Loucy (cell line): ENCODE measurements at regions not wholly inside any gene's neighbourhood (a gene's known extent, or its start where the extent isn't known, plus 50 kb on each side); places are given as distances from the start of the nearest gene placed in this dataset.

Source experiments
- H2AFZ ChIP-seq: fragments of 200-600 bp; sonication (generic); 2 replicates; pipeline ENCODE4 v1.6.0; 2016; ENCODE audit warnings: antibody characterized with exemption, mild to moderate bottlenecking, low read length, moderate library complexity
- H3F3A ChIP-seq: fragments of 200-600 bp; 2 replicates; pipeline ENCODE4 v1.6.0; 2016; ENCODE audit warnings: antibody characterized with exemption, low read depth, mild to moderate bottlenecking
- H3K27me3 ChIP-seq: fragments of 200-600 bp; sonication (generic); 2 replicates; pipeline ENCODE4 v1.6.1; 2014; ENCODE audit warnings: low read length, mild to moderate bottlenecking; ENCODE audit not compliant: insufficient read depth, poor library complexity, severe bottlenecking
- H3K36me3 ChIP-seq: fragments of 200-600 bp; sonication (generic); 2 replicates; pipeline ENCODE4 v1.6.1; 2016; ENCODE audit warnings: low read length; ENCODE audit not compliant: insufficient read depth
- H3K4me1 ChIP-seq: fragments of 200-600 bp; sonication (generic); 2 replicates; pipeline ENCODE4 v1.5.1; 2014; ENCODE audit warnings: low read length, mild to moderate bottlenecking; ENCODE audit not compliant: insufficient read depth, poor library complexity, severe bottlenecking
- H3K4me2 ChIP-seq: fragments of 200-600 bp; sonication (generic); 2 replicates; pipeline ENCODE4 v1.6.0; 2014; ENCODE audit warnings: antibody characterized with exemption, low read length, low read depth, mild to moderate bottlenecking; ENCODE audit not compliant: poor library complexity, severe bottlenecking
- H3K4me3 ChIP-seq: fragments of 200-600 bp; sonication (generic); 2 replicates; pipeline ENCODE4 v1.5.1; 2014; ENCODE audit warnings: low read length, mild to moderate bottlenecking, mixed read lengths; ENCODE audit not compliant: poor library complexity, severe bottlenecking
- H3K79me2 ChIP-seq: fragments of 200-600 bp; sonication (generic); 2 replicates; pipeline ENCODE4 v1.6.1; 2014; ENCODE audit warnings: low read length; ENCODE audit not compliant: insufficient read depth
- H3K9ac ChIP-seq: fragments of 200-600 bp; sonication (generic); 2 replicates; pipeline ENCODE4 v1.6.0; 2014; ENCODE audit warnings: mild to moderate bottlenecking, low read depth, low read length, moderate library complexity; ENCODE audit not compliant: poor library complexity, severe bottlenecking
- H3K9me2 ChIP-seq: fragments of 200-600 bp; sonication (generic); replicated peaks from 2 replicates; pipeline ENCODE4 v1.6.1; 2016; ENCODE audit warnings: low read depth, low read length, mixed read lengths
- H3K9me3 ChIP-seq: fragments of 200-600 bp; sonication (generic); 2 replicates; pipeline ENCODE4 v1.6.1; 2014; ENCODE audit warnings: mild to moderate bottlenecking, antibody characterized with exemption, low read length, low read depth; ENCODE audit not compliant: insufficient read depth
- H4K20me1 ChIP-seq: fragments of 200-600 bp; sonication (generic); 2 replicates; pipeline ENCODE4 v1.6.0; 2014; ENCODE audit warnings: antibody characterized with exemption, low read length, mild to moderate bottlenecking; ENCODE audit not compliant: insufficient read depth, poor library complexity, severe bottlenecking
- EZH2phosphoT487 ChIP-seq: fragments of 200-600 bp; IDR thresholded peaks from 2 replicates; pipeline ENCODE4 v1.6.1; 2018; ENCODE audit warnings: antibody characterized with exemption, mild to moderate bottlenecking, moderate library complexity, borderline replicate concordance
- TF ChIP-seq, protein P1 (sequence below): fragments of 200-600 bp; sonication (generic); conservative IDR thresholded peaks from 2 replicates; pipeline ENCODE4 v1.5.1; 2014; ENCODE audit warnings: mild to moderate bottlenecking, antibody characterized with exemption, low read length

DNA sequence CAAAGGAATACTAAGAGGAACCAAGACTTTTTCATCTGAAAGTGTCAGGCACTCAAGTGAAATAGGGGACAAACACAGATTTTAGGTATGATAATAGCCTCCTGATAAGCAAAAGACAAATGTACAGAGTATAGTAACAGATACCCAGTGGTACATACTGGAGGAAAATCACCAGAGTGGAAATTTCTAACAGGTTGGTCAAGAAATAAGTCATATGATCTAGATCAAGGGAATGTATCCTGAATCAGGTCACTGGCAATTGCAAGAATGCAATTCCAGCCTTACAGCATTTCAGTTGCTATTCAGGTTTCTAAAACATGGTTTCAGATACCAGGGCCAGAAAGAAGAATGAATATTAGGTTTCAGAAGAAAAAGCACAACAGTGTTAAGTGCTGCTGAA lies 82.2 kb upstream of the SLCO6A1 start:
- TF ChIP-seq, protein P1, sequence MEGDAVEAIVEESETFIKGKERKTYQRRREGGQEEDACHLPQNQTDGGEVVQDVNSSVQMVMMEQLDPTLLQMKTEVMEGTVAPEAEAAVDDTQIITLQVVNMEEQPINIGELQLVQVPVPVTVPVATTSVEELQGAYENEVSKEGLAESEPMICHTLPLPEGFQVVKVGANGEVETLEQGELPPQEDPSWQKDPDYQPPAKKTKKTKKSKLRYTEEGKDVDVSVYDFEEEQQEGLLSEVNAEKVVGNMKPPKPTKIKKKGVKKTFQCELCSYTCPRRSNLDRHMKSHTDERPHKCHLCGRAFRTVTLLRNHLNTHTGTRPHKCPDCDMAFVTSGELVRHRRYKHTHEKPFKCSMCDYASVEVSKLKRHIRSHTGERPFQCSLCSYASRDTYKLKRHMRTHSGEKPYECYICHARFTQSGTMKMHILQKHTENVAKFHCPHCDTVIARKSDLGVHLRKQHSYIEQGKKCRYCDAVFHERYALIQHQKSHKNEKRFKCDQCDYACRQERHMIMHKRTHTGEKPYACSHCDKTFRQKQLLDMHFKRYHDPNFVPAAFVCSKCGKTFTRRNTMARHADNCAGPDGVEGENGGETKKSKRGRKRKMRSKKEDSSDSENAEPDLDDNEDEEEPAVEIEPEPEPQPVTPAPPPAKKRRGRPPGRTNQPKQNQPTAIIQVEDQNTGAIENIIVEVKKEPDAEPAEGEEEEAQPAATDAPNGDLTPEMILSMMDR = no peak
- H3K4me3 ChIP-seq = no peak overlapping the region
- no peaks in the 10 kb centered on the region for H3K79me2 ChIP-seq
- H3K4me1 ChIP-seq = no peaks in the 10 kb centered on the region
- H3K9me2 ChIP-seq = no peaks in the 10 kb centered on the region
- no peak overlapping the region for H3K9ac ChIP-seq
- H3K27me3 ChIP-seq = no peaks in the 10 kb centered on the region
- H3F3A ChIP-seq = no peaks in the 10 kb centered on the region
- H4K20me1 ChIP-seq = no peaks in the 10 kb centered on the region
- no peaks in the 10 kb centered on the region for H3K9me3 ChIP-seq
- no peaks in the 10 kb centered on the region for H3K36me3 ChIP-seq
- no peak overlapping the region for H3K4me2 ChIP-seq
- no peak overlapping the region for H2AFZ ChIP-seq

DNA sequence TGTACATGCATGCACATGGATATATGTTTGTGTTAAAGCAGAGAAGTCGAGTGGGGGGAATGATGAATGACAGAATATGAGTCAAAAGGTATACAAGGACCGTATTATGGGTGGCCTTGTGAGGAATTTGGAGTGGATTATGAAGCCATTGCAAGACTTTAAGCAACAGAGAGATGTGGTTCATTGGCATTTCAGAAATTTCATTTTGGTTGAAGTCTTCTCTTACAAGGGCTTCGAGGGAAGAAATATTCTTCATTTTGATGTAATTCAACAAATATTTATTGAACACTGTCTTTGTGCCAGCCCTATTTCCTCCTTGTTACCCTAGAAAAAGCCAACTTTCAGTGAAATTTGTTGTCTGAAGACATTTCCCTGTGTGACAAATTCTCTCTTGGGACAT lies 83.9 kb upstream of the SLCO6A1 start:
- Histone ChIP-seq H3K4me3 (no peak overlapping the region), H3K9me3 (no peaks in the 10 kb centered on the region), H3K9ac (no peak overlapping the region), H3K9me2 (no peaks in the 10 kb centered on the region), H3F3A (no peaks in the 10 kb centered on the region), H3K4me1 (no peaks in the 10 kb centered on the region), H4K20me1 (no peaks in the 10 kb centered on the region), H3K36me3 (no peaks in the 10 kb centered on the region), H3K79me2 (no peaks in the 10 kb centered on the region), H3K4me2 (no peak overlapping the region), H3K27me3 (no peaks in the 10 kb centered on the region), H2AFZ (no peak overlapping the region)
- TF ChIP-seq EZH2phosphoT487 = no peak
- TF ChIP-seq, protein P1 = no peak

DNA sequence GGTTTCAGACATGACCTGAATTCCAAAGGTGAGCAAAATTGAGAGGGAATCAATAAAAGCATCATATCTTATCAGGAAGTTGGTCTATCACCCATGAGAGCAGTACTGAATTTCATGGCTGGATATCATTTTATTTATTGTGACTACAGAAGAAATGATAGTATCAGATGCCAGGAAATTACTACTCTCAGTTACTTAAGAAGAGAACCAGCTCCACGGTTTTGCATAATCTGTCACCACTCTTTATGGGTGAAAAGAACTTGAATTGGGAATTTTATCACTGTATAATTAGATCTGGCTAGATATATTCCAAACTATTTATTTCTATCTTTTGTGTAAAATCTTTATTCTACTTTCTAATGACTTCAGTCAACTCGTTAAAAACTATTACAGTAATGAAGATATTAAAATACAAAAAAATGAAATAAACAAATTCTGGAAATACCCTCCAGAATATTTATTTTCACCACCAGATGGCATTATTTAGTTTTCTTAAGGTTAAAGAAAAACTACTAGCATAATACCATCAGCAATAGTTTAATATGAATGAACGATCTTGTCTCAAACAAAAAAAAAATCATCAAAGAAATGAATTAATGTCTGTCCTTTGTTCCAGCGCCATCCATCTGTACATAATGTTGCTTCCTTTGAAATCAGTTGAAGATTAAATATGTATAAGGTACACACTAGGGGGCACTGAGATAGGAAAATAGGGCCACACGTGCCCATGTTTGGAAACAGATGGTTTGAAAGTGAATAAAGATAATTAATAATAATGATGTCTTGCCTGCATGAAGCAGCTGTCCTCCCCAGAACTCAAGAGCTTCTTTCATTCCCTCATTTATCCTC lies 84.7 kb upstream of the SLCO6A1 start:
- Histone ChIP-seq H4K20me1 (no peaks in the 10 kb centered on the region), H3K27me3 (no peaks in the 10 kb centered on the region), H3K4me3 (no peak overlapping the region), H3F3A (no peaks in the 10 kb centered on the region), H3K9me3 (no peaks in the 10 kb centered on the region), H2AFZ (no peak overlapping the region), H3K36me3 (no peaks in the 10 kb centered on the region), H3K4me1 (no peaks in the 10 kb centered on the region), H3K9ac (no peak overlapping the region), H3K4me2 (peak overlapping the region; percentile 42), H3K9me2 (no peaks in the 10 kb centered on the region), H3K79me2 (no peaks in the 10 kb centered on the region)
- TF ChIP-seq, protein P1 = peak; percentile 62
- TF ChIP-seq EZH2phosphoT487 = no peak
